Endothelial cell (in vitro differentiated cells): ENCODE measurements at regions not wholly inside any gene's neighbourhood (a gene's known extent, or its start where the extent isn't known, plus 50 kb on each side); places are given as distances from the start of the nearest gene placed in this dataset.

Source experiments
- DNase-seq: peaks from one replicate; pipeline ENCODE4 v3.0.0; 2021; ENCODE audit warnings: low spot score
- H3K27ac Mint-ChIP-seq: one replicate; pipeline ENCODE4 v1.8.0; 2021; ENCODE audit warnings: mixed read lengths, inconsistent platforms; ENCODE audit not compliant: unreplicated experiment
- H3K27me3 Mint-ChIP-seq: one replicate; pipeline ENCODE4 v1.8.0; 2021; ENCODE audit warnings: mild to moderate bottlenecking, moderate library complexity, mixed read lengths, inconsistent platforms; ENCODE audit not compliant: unreplicated experiment
- H3K36me3 Mint-ChIP-seq: one replicate; pipeline ENCODE4 v1.8.0; 2021; ENCODE audit warnings: mild to moderate bottlenecking, low read depth, mixed read lengths, inconsistent platforms; ENCODE audit not compliant: unreplicated experiment
- H3K4me1 Mint-ChIP-seq: one replicate; pipeline ENCODE4 v1.8.0; 2021; ENCODE audit warnings: mild to moderate bottlenecking, mixed read lengths, inconsistent platforms; ENCODE audit not compliant: unreplicated experiment
- H3K4me3 Mint-ChIP-seq: one replicate; pipeline ENCODE4 v1.8.0; 2021; ENCODE audit warnings: mild to moderate bottlenecking, mixed read lengths, inconsistent platforms; ENCODE audit not compliant: unreplicated experiment
- H3K9me3 Mint-ChIP-seq: one replicate; pipeline ENCODE4 v1.8.0; 2021; ENCODE audit warnings: mixed read lengths, inconsistent platforms; ENCODE audit not compliant: unreplicated experiment
- TF ChIP-seq, protein P1 (sequence below): fragments of 200-600 bp; sonication (generic); IDR thresholded peaks from one replicate; pipeline ENCODE4 v1.5.0; 2021; ENCODE audit warnings: antibody characterized with exemption; ENCODE audit not compliant: unreplicated experiment

- H3K27me3 Mint-ChIP-seq: peaks cover 3% of the 10 kb centered on the region
- H3K9me3 Mint-ChIP-seq: peaks cover 11% of the 10 kb centered on the region
- no peak for DNase-seq
Observed at GRCh38 chr5:2433086-2433485, 318.4 kb downstream of the IRX2 start.

GRCh38 chr5:2432076-2432920 is 319.2 kb downstream of the IRX2 start:
- peaks cover 3% of the 10 kb centered on the region for H3K27me3 Mint-ChIP-seq
- H3K36me3 Mint-ChIP-seq: peaks cover 8% of the 10 kb centered on the region
- H3K9me3 Mint-ChIP-seq: peaks cover 11% of the 10 kb centered on the region
- TF ChIP-seq, protein P1, sequence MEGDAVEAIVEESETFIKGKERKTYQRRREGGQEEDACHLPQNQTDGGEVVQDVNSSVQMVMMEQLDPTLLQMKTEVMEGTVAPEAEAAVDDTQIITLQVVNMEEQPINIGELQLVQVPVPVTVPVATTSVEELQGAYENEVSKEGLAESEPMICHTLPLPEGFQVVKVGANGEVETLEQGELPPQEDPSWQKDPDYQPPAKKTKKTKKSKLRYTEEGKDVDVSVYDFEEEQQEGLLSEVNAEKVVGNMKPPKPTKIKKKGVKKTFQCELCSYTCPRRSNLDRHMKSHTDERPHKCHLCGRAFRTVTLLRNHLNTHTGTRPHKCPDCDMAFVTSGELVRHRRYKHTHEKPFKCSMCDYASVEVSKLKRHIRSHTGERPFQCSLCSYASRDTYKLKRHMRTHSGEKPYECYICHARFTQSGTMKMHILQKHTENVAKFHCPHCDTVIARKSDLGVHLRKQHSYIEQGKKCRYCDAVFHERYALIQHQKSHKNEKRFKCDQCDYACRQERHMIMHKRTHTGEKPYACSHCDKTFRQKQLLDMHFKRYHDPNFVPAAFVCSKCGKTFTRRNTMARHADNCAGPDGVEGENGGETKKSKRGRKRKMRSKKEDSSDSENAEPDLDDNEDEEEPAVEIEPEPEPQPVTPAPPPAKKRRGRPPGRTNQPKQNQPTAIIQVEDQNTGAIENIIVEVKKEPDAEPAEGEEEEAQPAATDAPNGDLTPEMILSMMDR: no peak
- H3K27ac Mint-ChIP-seq: no peak overlapping the region
- H3K4me3 Mint-ChIP-seq: no peak overlapping the region
- no peaks in the 10 kb centered on the region for H3K4me1 Mint-ChIP-seq
- DNase-seq: no peak

More at GRCh38 chr5:2433086-2433485, 318.4 kb downstream of the IRX2 start:
- Mint-ChIP-seq H3K27ac (no peak overlapping the region), H3K4me3 (no peak overlapping the region), H3K4me1 (no peaks in the 10 kb centered on the region), H3K36me3 (peaks cover 8% of the 10 kb centered on the region)
- TF ChIP-seq, protein P1: no peak

- H3K36me3 Mint-ChIP-seq: peaks cover 8% of the 10 kb centered on the region
Observed at GRCh38 chr5:2430606-2431005, 320.9 kb downstream of the IRX2 start.

GRCh38 chr5:2427983-2428382 is 323.5 kb downstream of the IRX2 start:
- TF ChIP-seq, protein P1: no peak
- Mint-ChIP-seq H3K9me3 (peaks cover 11% of the 10 kb centered on the region), H3K36me3 (peaks cover 8% of the 10 kb centered on the region), H3K27me3 (no peaks in the 10 kb centered on the region), H3K27ac (no peak overlapping the region), H3K4me3 (no peak overlapping the region), H3K4me1 (no peaks in the 10 kb centered on the region)
- DNase-seq: no peak

More at GRCh38 chr5:2430606-2431005, 320.9 kb downstream of the IRX2 start:
- DNase-seq: no peak
- Mint-ChIP-seq H3K27ac (no peak overlapping the region), H3K27me3 (peaks cover 3% of the 10 kb centered on the region), H3K4me1 (no peaks in the 10 kb centered on the region), H3K4me3 (no peak overlapping the region), H3K9me3 (peaks cover 11% of the 10 kb centered on the region)
- TF ChIP-seq, protein P1: no peak

DNA sequence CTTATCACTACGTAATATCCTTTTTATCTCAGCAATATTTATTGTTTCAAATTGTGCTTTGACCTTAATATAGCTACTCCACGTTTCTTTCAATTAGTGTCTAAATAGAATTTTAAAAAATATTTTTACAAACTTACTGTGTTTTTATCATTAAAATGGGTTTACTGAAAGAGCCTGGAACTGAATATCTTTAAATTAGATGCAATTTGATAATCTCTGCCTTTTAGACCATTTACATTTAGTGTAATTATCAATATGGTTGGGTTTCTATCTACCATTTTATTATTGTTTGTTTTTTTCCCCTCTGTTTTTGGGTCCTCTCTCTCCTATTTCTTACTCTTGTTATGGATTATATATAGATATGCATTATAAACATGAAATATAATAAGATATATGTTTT is 327.8 kb downstream of the IRX2 start:
- DNase-seq: no peak
- H3K36me3 Mint-ChIP-seq: no peaks in the 10 kb centered on the region
- no peak overlapping the region for H3K27ac Mint-ChIP-seq
- H3K4me3 Mint-ChIP-seq: no peak overlapping the region
- TF ChIP-seq, protein P1: no peak
- no peaks in the 10 kb centered on the region for H3K4me1 Mint-ChIP-seq
- H3K27me3 Mint-ChIP-seq: no peaks in the 10 kb centered on the region
- no peaks in the 10 kb centered on the region for H3K9me3 Mint-ChIP-seq
